Osteoblast (primary cell): ENCODE measurements at regions not wholly inside any gene's neighbourhood (a gene's known extent, or its start where the extent isn't known, plus 50 kb on each side); places are given as distances from the start of the nearest gene placed in this dataset.

Experiments
- DNase-seq: peaks from one replicate; pipeline ENCODE4 v3.0.0; 2011; ENCODE audit warnings: low spot score, mixed read lengths; ENCODE audit not compliant: insufficient read length; ENCODE audit errors: missing footprints
- H2AFZ ChIP-seq: 2 replicates; pipeline ENCODE4 v1.6.0; 2011; ENCODE audit warnings: mild to moderate bottlenecking, low read length
- H3K27ac ChIP-seq: 2 replicates; pipeline ENCODE4 v1.5.1; 2011; ENCODE audit warnings: mild to moderate bottlenecking, low read depth, low read length, moderate library complexity
- H3K27me3 ChIP-seq: 2 replicates; pipeline ENCODE4 v1.6.0; 2012; ENCODE audit warnings: mild to moderate bottlenecking, control low read depth, inconsistent platforms, low read length, moderate library complexity; ENCODE audit not compliant: insufficient read depth
- H3K36me3 ChIP-seq: 2 replicates; pipeline ENCODE4 v1.5.1; 2011; ENCODE audit warnings: mild to moderate bottlenecking, low read length, control low read depth, moderate library complexity; ENCODE audit not compliant: insufficient read depth
- H3K4me1 ChIP-seq: 2 replicates; pipeline ENCODE4 v1.5.1; 2011; ENCODE audit warnings: mild to moderate bottlenecking, low read length, control low read depth, moderate library complexity; ENCODE audit not compliant: insufficient read depth
- H3K4me2 ChIP-seq: 2 replicates; pipeline ENCODE4 v1.6.0; 2011; ENCODE audit warnings: mild to moderate bottlenecking, low read length; ENCODE audit not compliant: insufficient read depth
- H3K4me3 ChIP-seq: fragments of 200-600 bp; sonication (generic); 3 replicates; pipeline ENCODE4 v1.5.1; 2012; ENCODE audit warnings: mild to moderate bottlenecking, low read length, inconsistent platforms; ENCODE audit not compliant: insufficient read depth
- H3K79me2 ChIP-seq: 2 replicates; pipeline ENCODE4 v1.6.0; 2012; ENCODE audit warnings: mild to moderate bottlenecking, low read length, control low read depth, inconsistent platforms; ENCODE audit not compliant: insufficient read depth
- H3K9me3 ChIP-seq: 2 replicates; pipeline ENCODE4 v1.5.1; 2011; ENCODE audit warnings: low read depth, low read length, control low read depth
- H4K20me1 ChIP-seq: 2 replicates; pipeline ENCODE4 v1.6.0; 2012; ENCODE audit warnings: mild to moderate bottlenecking, low read length, control low read depth; ENCODE audit not compliant: insufficient read depth
- TF ChIP-seq, protein P1 (sequence below): IDR thresholded peaks from 2 replicates; pipeline ENCODE4 v1.5.1; 2011; ENCODE audit warnings: mild to moderate bottlenecking, low read depth, low read length, moderate library complexity; ENCODE audit errors: extremely low read depth

GRCh38 chr3:28575746-28576613 is 227.4 kb upstream of the AZI2 start:
- peaks cover 3% of the 10 kb centered on the region for H3K4me1 ChIP-seq
- H3K4me3 ChIP-seq, result peak overlapping the region; percentile 60
- DNase-seq, result peak; percentile 83
- H3K36me3 ChIP-seq, result no peaks in the 10 kb centered on the region
- no peaks in the 10 kb centered on the region for H4K20me1 ChIP-seq
- TF ChIP-seq, protein P1, sequence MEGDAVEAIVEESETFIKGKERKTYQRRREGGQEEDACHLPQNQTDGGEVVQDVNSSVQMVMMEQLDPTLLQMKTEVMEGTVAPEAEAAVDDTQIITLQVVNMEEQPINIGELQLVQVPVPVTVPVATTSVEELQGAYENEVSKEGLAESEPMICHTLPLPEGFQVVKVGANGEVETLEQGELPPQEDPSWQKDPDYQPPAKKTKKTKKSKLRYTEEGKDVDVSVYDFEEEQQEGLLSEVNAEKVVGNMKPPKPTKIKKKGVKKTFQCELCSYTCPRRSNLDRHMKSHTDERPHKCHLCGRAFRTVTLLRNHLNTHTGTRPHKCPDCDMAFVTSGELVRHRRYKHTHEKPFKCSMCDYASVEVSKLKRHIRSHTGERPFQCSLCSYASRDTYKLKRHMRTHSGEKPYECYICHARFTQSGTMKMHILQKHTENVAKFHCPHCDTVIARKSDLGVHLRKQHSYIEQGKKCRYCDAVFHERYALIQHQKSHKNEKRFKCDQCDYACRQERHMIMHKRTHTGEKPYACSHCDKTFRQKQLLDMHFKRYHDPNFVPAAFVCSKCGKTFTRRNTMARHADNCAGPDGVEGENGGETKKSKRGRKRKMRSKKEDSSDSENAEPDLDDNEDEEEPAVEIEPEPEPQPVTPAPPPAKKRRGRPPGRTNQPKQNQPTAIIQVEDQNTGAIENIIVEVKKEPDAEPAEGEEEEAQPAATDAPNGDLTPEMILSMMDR, result no peak
- no peaks in the 10 kb centered on the region for H3K9me3 ChIP-seq
- no peaks in the 10 kb centered on the region for H3K79me2 ChIP-seq
- H3K4me2 ChIP-seq, result peak overlapping the region; percentile 66
- H3K27me3 ChIP-seq, result peaks cover 47% of the 10 kb centered on the region
- H3K27ac ChIP-seq, result no peak overlapping the region
- H2AFZ ChIP-seq, result peak overlapping the region; percentile 15

- TF ChIP-seq, protein P1, result no peak
- no peaks in the 10 kb centered on the region for H3K79me2 ChIP-seq
- H3K9me3 ChIP-seq, result no peaks in the 10 kb centered on the region
- no peaks in the 10 kb centered on the region for H4K20me1 ChIP-seq
- H3K4me3 ChIP-seq, result no peak overlapping the region
- peak overlapping the region; percentile 66 for H3K4me2 ChIP-seq
- H3K36me3 ChIP-seq, result no peaks in the 10 kb centered on the region
- peaks cover 47% of the 10 kb centered on the region for H3K27me3 ChIP-seq
- H2AFZ ChIP-seq, result no peak overlapping the region
- H3K27ac ChIP-seq, result no peak overlapping the region
- peaks cover 3% of the 10 kb centered on the region for H3K4me1 ChIP-seq
- peak; percentile 34 for DNase-seq
These were observed 228.1 kb upstream of the AZI2 start for GRCh38 chr3:28576614-28577200.

GRCh38 chr3:28577941-28578500 is 229.4 kb upstream of the AZI2 start:
- TF ChIP-seq, protein P1, result no peak
- no peak for DNase-seq
- Histone ChIP-seq H2AFZ (no peak overlapping the region), H3K4me3 (no peak overlapping the region), H3K9me3 (no peaks in the 10 kb centered on the region), H3K36me3 (no peaks in the 10 kb centered on the region), H3K4me2 (no peak overlapping the region), H3K79me2 (no peaks in the 10 kb centered on the region), H3K4me1 (peaks cover 3% of the 10 kb centered on the region), H3K27ac (no peak overlapping the region), H4K20me1 (no peaks in the 10 kb centered on the region), H3K27me3 (peaks cover 47% of the 10 kb centered on the region)

GRCh38 chr3:28586325-28586724 is 237.7 kb upstream of the AZI2 start:
- H3K9me3 ChIP-seq, result no peaks in the 10 kb centered on the region
- no peak for DNase-seq
- H3K79me2 ChIP-seq, result no peaks in the 10 kb centered on the region
- TF ChIP-seq, protein P1, result no peak
- no peak overlapping the region for H3K27ac ChIP-seq
- H3K27me3 ChIP-seq, result no peaks in the 10 kb centered on the region
- H3K4me2 ChIP-seq, result no peak overlapping the region
- no peaks in the 10 kb centered on the region for H3K36me3 ChIP-seq
- no peak overlapping the region for H3K4me3 ChIP-seq
- no peak overlapping the region for H2AFZ ChIP-seq
- no peaks in the 10 kb centered on the region for H4K20me1 ChIP-seq
- no peaks in the 10 kb centered on the region for H3K4me1 ChIP-seq
